AG10803 (cell line): ENCODE measurements at regions not wholly inside any gene's neighbourhood (a gene's known extent, or its start where the extent isn't known, plus 50 kb on each side); places are given as distances from the start of the nearest gene placed in this dataset.
A peak's percentile ranks its signal among the peaks of the same experiment; 100 is the strongest.

ENCODE experiments used
- DNase-seq: peaks from one replicate; pipeline ENCODE4 v3.0.0; 2010; ENCODE audit warnings: low read depth
- H3K4me3 ChIP-seq: 2 replicates; pipeline ENCODE4 v1.5.1; 2011; ENCODE audit warnings: mild to moderate bottlenecking, low read length, control low read depth
- CTCF ChIP-seq: conservative IDR thresholded peaks from 2 replicates; pipeline ENCODE4 v1.5.1; 2011; ENCODE audit warnings: mild to moderate bottlenecking, low read length, control low read depth, inconsistent platforms

GRCh38 chr14:97057238-97058073 is 260.3 kb downstream of the VRK1 start:
- no peak for DNase-seq
- H3K4me3 ChIP-seq, result no peak overlapping the region
- TF ChIP-seq CTCF, result no peak

- TF ChIP-seq CTCF, result no peak
- H3K4me3 ChIP-seq, result no peak overlapping the region
- DNase-seq, result peak; percentile 15
Observed at GRCh38 chr14:97058074-97058467, 260.9 kb downstream of the VRK1 start.

GRCh38 chr14:97058589-97058988 is 261.4 kb downstream of the VRK1 start:
- no peak for DNase-seq
- H3K4me3 ChIP-seq, result no peak overlapping the region
- TF ChIP-seq CTCF, result no peak

DNA sequence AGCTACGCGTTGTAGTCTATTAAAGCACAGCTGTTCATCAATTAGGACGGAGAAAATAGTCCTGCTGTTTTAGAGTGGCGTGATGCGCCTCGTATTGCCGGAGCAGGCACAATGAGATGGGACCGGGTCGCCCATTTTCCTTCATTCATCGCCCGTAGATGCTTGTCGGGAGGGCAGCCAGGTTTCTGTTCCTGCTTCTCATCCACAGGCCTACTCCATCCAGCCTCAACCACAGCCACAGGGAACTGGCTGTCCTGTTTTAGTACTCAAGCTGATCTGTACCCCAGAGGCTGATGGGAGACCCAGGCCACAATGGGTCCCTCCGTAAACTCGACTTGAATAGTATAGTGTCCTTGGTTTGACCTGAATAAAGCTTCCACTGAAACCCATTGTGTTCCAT is 264.0 kb downstream of the VRK1 start:
- TF ChIP-seq CTCF, result no peak
- DNase-seq, result no peak
- H3K4me3 ChIP-seq, result no peak overlapping the region

- no peak for DNase-seq
- TF ChIP-seq CTCF, result no peak
- H3K4me3 ChIP-seq, result no peak overlapping the region
Observed at GRCh38 chr14:97061714-97062113, 264.5 kb downstream of the VRK1 start.

GRCh38 chr14:97065305-97066067 is 268.3 kb downstream of the VRK1 start:
- TF ChIP-seq CTCF, result no peak
- no peak for DNase-seq
- H3K4me3 ChIP-seq, result no peak overlapping the region
